Astrocyte of the spinal cord (primary cell): ENCODE measurements at regions not wholly inside any gene's neighbourhood (a gene's known extent, or its start where the extent isn't known, plus 50 kb on each side); places are given as distances from the start of the nearest gene placed in this dataset.

ENCODE experiments used
- DNase-seq: peaks from one replicate; pipeline ENCODE4 v3.0.0; 2011; ENCODE audit warnings: low read depth, low spot score
- H3K4me3 ChIP-seq: 2 replicates; pipeline ENCODE4 v1.5.1; 2011; ENCODE audit warnings: low read depth, mild to moderate bottlenecking, low read length, moderate library complexity
- in situ Hi-C: cut with HindIII; loops from 2 replicates; pipeline ENCODE4 v1.10.0; 2017; ENCODE audit warnings: low sequenced_read_pairs
- TF ChIP-seq, protein P1 (sequence below): IDR thresholded peaks from 2 replicates; pipeline ENCODE4 v1.5.1; 2012; ENCODE audit warnings: low read depth, mild to moderate bottlenecking, low read length, inconsistent platforms

DNA sequence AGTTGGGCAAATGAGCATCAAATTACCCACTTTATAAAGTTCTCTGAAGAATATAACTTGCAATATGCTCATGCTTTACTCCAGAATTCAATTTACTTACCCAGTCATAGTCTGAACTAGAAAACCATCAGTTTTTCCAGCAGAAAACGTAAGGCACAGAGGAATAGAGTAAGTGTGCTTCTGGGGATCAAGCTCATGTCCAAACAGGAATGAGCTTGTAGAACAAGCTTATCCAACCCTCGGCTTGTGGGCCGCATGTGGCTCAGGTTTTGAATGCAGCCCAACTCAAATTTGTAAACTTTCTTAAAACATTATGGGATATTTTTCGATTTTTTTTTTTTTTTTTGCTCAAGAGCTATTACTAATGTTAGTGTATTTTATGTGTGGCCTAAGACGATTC is 308.5 kb upstream of the KLF12 start:
- H3K4me3 ChIP-seq: no peak overlapping the region
- in situ Hi-C loops: no loop called here
- DNase-seq: no peak
- TF ChIP-seq, protein P1, sequence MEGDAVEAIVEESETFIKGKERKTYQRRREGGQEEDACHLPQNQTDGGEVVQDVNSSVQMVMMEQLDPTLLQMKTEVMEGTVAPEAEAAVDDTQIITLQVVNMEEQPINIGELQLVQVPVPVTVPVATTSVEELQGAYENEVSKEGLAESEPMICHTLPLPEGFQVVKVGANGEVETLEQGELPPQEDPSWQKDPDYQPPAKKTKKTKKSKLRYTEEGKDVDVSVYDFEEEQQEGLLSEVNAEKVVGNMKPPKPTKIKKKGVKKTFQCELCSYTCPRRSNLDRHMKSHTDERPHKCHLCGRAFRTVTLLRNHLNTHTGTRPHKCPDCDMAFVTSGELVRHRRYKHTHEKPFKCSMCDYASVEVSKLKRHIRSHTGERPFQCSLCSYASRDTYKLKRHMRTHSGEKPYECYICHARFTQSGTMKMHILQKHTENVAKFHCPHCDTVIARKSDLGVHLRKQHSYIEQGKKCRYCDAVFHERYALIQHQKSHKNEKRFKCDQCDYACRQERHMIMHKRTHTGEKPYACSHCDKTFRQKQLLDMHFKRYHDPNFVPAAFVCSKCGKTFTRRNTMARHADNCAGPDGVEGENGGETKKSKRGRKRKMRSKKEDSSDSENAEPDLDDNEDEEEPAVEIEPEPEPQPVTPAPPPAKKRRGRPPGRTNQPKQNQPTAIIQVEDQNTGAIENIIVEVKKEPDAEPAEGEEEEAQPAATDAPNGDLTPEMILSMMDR: no peak

DNA sequence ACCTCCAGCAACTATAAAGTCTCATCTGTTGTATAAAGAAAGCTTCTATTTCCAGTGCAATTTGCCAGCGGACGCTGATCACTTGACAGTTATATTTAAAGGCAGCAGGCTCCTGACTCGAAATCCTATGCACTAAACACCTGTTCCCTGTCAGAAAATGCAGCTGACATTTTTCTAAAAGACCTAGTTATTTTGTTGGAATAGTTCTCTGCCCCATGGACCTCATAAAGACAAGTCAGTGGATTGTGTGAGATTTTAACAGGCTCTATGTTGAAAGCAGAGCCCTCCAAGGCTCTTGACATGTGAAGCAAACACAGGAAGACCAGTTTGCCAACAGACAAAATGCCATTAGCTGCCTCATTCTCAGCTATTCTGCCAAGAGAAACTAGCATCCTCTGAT is 304.7 kb upstream of the KLF12 start:
- no peak overlapping the region for H3K4me3 ChIP-seq
- TF ChIP-seq, protein P1: no peak
- DNase-seq: no peak
- in situ Hi-C loops: no loop called here

DNA sequence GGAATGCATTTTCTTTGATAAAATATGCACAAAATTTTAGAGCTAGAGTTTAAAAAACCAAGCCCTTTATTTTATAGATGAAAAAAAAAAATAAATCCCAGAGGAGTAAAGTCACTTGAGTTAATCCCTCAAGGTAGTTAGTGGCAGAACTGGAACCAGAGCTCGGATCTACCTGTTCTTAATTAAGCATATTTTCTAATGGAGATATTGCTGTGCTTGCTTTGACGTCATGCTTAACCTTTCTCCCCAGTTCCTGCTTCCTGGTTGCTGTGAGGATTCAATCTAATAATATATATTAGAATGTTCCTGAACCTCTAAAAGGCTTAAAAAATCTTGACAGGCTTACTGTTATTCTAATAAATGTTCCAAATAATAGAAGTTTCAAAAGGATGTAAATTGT is 300.6 kb upstream of the KLF12 start:
- no peak overlapping the region for H3K4me3 ChIP-seq
- in situ Hi-C loops: no loop called here
- TF ChIP-seq, protein P1: no peak
- no peak for DNase-seq

DNA sequence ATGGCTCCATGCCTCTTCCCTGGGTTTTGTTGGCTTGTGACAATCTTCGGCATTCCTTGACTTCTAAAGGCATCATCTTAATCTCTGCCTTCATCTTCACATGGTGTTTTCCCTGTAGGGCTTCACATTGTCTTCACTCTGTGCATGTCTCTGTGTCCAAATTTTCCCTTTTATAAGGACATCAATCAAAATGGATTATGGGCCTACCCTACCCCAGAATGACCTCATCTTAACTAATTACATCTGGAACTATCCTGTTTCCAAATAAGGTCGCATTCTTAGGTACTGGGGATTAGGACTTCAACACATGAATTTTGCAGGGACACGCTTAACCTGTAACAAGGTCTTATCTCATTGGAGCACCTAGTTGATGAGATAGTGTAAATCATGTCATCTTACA is 290.3 kb upstream of the KLF12 start:
- TF ChIP-seq, protein P1: no peak
- H3K4me3 ChIP-seq: no peak overlapping the region
- no peak for DNase-seq
- in situ Hi-C loops: no loop called here

DNA sequence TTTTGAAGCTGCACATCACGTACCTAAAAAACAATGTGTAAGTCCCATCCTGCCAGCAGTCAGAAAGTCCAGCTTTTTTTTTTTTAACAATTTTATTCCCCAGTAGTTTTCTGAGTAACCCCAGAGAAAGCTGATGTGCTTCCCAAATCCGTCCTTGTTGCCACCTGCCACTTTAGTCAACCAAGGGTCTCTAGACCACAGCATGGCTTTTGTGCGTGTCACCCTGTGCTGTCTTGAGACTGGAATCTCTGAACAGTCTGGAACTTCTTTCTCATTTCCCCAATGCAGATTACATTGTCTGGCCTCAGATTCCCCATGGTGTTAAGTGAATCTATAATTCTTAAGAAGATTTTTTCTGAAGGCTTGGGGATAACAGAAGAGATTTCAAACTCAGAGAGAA is 289.2 kb upstream of the KLF12 start:
- no peak overlapping the region for H3K4me3 ChIP-seq
- no peak for DNase-seq
- TF ChIP-seq, protein P1: no peak
- in situ Hi-C loops: no loop called here

DNA sequence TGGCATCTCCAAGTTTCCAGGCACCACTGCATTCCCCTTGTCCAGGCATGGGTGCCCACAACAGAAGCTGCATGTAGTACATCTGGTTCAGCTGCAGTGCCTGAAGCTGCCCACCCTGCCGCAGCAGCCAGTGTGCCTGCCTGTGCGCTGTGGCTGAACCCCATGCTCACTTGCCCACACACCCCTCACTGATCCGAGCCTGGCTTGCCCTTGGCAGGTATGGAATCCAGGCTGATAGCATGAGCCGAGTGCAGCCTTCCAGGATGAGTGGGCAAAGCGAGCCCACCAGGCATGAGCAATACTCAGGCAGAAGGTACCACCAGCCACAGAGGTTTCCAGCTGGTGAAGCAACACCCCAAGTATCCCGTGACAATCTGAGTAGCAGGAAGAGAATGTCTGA is 280.3 kb upstream of the KLF12 start:
- in situ Hi-C loops: no loop called here
- no peak overlapping the region for H3K4me3 ChIP-seq
- no peak for DNase-seq
- TF ChIP-seq, protein P1: no peak

DNA sequence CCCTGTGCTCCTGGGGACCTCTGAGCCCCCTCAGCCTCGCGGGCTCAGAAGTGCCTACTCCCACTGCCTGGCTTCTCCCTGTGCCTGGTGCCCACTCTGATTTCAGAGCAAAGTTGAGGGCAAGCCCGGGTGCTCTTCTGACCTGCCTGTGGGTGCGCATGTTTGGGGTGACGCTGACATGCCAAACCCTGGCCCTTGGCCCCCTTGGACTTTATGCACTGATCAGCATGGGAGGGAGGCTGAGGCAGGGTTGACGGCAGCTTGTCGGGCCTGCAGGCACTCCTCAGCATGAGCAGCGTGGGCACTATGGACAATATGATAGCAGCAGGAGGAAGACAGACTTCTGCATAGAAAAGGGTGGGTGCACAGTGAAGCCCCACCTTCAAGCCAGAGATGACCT is 279.3 kb upstream of the KLF12 start:
- DNase-seq: no peak
- in situ Hi-C loops: no loop called here
- H3K4me3 ChIP-seq: no peak overlapping the region
- TF ChIP-seq, protein P1: no peak
